GM06990 (cell line): ENCODE measurements at regions not wholly inside any gene's neighbourhood (a gene's known extent, or its start where the extent isn't known, plus 50 kb on each side); places are given as distances from the start of the nearest gene placed in this dataset.

Experiments
- DNase-seq: peaks from one replicate; pipeline ENCODE4 v3.0.0-alpha.2; 2011; ENCODE audit not compliant: insufficient read length; ENCODE audit errors: extremely low read depth
- H3K27me3 ChIP-seq: replicated peaks from 2 replicates; pipeline ENCODE4 v1.6.0; 2011; ENCODE audit warnings: low read length; ENCODE audit not compliant: control insufficient read depth, insufficient read depth
- H3K36me3 ChIP-seq: 2 replicates; pipeline ENCODE4 v1.5.1; 2011; ENCODE audit warnings: low read length; ENCODE audit not compliant: control insufficient read depth, insufficient read depth
- H3K4me3 ChIP-seq: replicated peaks from 2 replicates; pipeline ENCODE4 v1.5.1; 2011; ENCODE audit warnings: low read depth, mild to moderate bottlenecking, control low read depth, low read length
- CTCF ChIP-seq: IDR thresholded peaks from 2 replicates; pipeline ENCODE4 v1.5.1; 2011; ENCODE audit warnings: low read length, control low read depth, mild to moderate bottlenecking, inconsistent platforms; ENCODE audit not compliant: insufficient read depth, poor library complexity, severe bottlenecking

DNA sequence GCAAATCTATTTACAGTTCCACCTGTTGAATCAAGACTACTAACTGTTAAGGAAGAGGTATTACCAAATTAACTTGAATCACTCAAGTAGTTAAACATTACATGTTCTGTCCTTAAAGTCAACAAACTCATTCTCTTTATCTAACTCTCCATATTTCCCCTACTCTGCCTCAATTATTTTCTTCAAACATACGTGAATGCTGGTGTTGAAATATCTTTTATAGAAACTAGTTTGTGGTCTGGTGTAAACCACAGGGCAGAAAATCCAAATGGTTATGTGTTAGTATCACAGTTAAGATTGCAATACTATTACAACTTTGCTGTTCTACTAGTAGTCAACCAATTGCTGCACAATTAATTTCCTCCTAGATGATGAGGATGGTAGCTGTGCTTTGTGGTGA, 603.5 kb downstream of the KCTD16 start:
- H3K4me3 ChIP-seq: no peak overlapping the region
- no peak for TF ChIP-seq CTCF

DNA sequence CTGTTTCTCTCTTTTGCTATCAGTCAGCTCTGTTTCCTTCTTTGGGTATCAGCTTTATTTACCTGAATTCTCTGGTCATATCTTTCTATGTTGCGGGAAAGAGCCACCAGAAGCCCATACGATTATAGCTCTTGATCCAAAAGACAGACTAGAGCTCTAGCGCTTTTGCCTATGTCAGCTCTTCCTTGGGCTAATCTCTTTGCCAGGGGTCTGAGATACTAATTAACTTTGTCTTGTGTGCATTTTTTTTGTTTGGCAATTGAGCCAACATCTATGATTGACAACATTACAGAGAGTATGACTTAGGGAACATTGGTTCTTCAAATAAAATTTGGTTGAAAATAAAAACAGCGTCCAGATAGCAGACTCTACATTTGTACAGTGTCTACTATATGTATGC, 603.0 kb downstream of the KCTD16 start:
- no peak for TF ChIP-seq CTCF
- Histone ChIP-seq H3K4me3 (no peak overlapping the region), H3K27me3 (no peaks in the 10 kb centered on the region), H3K36me3 (no peaks in the 10 kb centered on the region)
- DNase-seq: no peak

More for the DNA sequence above, 603.5 kb downstream of the KCTD16 start:
- no peaks in the 10 kb centered on the region for H3K36me3 ChIP-seq
- H3K27me3 ChIP-seq: no peaks in the 10 kb centered on the region
- no peak for DNase-seq

- no peak overlapping the region for H3K4me3 ChIP-seq
- TF ChIP-seq CTCF: no peak
- no peak for DNase-seq
- no peaks in the 10 kb centered on the region for H3K27me3 ChIP-seq
- no peaks in the 10 kb centered on the region for H3K36me3 ChIP-seq
Measured at GRCh38 chr5:144771802-144772201, 601.1 kb downstream of the KCTD16 start.

- H3K27me3 ChIP-seq: no peaks in the 10 kb centered on the region
- DNase-seq: no peak
- H3K4me3 ChIP-seq: no peak overlapping the region
- no peaks in the 10 kb centered on the region for H3K36me3 ChIP-seq
- no peak for TF ChIP-seq CTCF
Measured at GRCh38 chr5:144742361-144742760, 571.7 kb downstream of the KCTD16 start.

DNA sequence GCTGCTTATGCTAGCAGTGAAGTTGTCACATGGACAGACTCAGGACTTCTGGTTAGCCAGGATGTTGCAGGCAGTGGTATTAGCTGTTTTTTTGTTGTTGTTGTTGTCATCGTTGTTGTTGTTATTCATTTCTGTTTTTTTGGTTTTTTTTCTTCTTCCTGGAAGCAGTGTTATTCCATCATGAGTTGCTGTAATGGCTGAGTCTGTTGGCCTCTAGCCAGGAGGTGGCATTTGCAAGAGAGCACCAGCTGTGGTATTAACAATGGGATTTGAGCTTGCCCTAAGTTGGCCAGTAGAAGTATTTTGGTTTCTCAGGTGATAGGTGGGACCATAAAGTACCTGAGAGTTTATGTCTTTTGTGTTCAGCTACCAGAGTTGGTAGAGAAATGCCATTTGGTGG, 561.1 kb downstream of the KCTD16 start:
- H3K27me3 ChIP-seq: no peaks in the 10 kb centered on the region
- DNase-seq: no peak
- no peaks in the 10 kb centered on the region for H3K36me3 ChIP-seq
- no peak overlapping the region for H3K4me3 ChIP-seq
- TF ChIP-seq CTCF: no peak

DNA sequence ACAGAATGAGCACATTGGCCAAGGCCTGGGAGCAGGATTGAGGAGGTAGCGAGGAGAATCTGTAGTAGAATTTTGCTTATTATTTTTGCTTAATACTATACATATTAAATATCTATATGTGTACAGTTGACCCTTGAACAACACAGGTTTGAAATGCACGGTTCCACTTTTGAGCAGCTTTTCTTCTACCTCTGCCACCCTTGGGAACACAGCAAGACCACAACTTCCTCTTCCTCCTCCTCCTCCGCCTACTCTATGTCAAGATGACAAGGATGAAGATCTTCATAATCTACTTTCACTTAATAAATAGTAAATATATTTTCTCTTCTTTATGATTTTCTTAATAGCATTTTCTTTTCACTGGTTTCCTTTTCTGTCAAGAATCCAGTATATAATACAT, 541.4 kb downstream of the KCTD16 start:
- no peak for DNase-seq
- TF ChIP-seq CTCF: no peak
- H3K36me3 ChIP-seq: no peaks in the 10 kb centered on the region
- H3K27me3 ChIP-seq: no peaks in the 10 kb centered on the region
- no peak overlapping the region for H3K4me3 ChIP-seq
